ENCODE measurements at regions not wholly inside any gene's neighbourhood (a gene's known extent, or its start where the extent isn't known, plus 50 kb on each side); places are given as distances from the start of the nearest gene placed in this dataset.

DNA sequence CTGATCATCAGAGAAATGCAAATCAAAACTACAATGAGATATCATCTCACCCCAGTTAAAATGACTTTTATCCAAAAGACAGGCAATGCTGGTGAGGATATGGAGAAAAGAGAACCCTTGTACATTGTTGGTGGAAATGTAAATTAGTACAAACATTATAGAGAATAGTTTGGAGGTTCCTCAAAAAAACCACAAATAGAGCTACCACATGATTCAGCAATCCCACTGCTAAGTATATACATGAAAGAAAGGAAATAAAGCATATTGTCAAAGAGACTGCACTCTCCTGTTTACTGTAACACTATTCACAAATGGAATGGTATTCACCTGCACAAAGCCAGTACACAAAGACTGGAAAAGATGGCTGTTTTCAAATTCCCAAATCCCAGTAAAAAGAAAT is 1233.7 kb downstream of the PCDH17 start:
- Histone ChIP-seq H3K27ac (replicated peaks) (no peak overlapping the region), H3K27me3 (ENCODE audit: insufficient read depth, poor library complexity, severe bottlenecking) (no peaks in the 10 kb centered on the region), H3K4me3 (replicated peaks; ENCODE audit: insufficient read depth, low read length) (no peak overlapping the region)
- no peak for DNase-seq (ENCODE audit: low read depth in 1 of 2, low spot score in 1 of 2)
- TF ChIP-seq SPI1 (IDR thresholded peaks at IDR 0.05; ENCODE audit: borderline replicate concordance, low read depth), result no peak
- no peak for TF ChIP-seq REST (IDR thresholded peaks at IDR 0.05; ENCODE audit: insufficient replicate concordance, low read depth)
- TF ChIP-seq POLR2AphosphoS5 (IDR thresholded peaks at IDR 0.05; ENCODE audit: low read depth), result no peak
- TF ChIP-seq CTCF (IDR thresholded peaks at IDR 0.05; ENCODE audit: insufficient read depth, low read length), result no peak
- no peak for TF ChIP-seq GABPA (IDR thresholded peaks at IDR 0.05; ENCODE audit: low read depth)

- Histone ChIP-seq H3K27ac (replicated peaks) (no peak overlapping the region), H3K27me3 (ENCODE audit: insufficient read depth, poor library complexity, severe bottlenecking) (no peaks in the 10 kb centered on the region), H3K4me3 (replicated peaks; ENCODE audit: insufficient read depth, low read length) (no peak overlapping the region)
- DNase-seq (ENCODE audit: low read depth in 1 of 2, low spot score in 1 of 2), result no peak
- no peak for TF ChIP-seq SPI1 (IDR thresholded peaks at IDR 0.05; ENCODE audit: borderline replicate concordance, low read depth)
- no peak for TF ChIP-seq POLR2AphosphoS5 (IDR thresholded peaks at IDR 0.05; ENCODE audit: low read depth)
- TF ChIP-seq GABPA (IDR thresholded peaks at IDR 0.05; ENCODE audit: low read depth), result no peak
- no peak for TF ChIP-seq CTCF (IDR thresholded peaks at IDR 0.05; ENCODE audit: insufficient read depth, low read length)
- TF ChIP-seq REST (IDR thresholded peaks at IDR 0.05; ENCODE audit: insufficient replicate concordance, low read depth), result no peak
These were observed 1238.0 kb downstream of the PCDH17 start for GRCh38 chr13:58869566-58869965.

- no peak overlapping the region for H3K4me3 ChIP-seq (replicated peaks; ENCODE audit: insufficient read depth, low read length)
These were observed 1244.9 kb downstream of the PCDH17 start for GRCh38 chr13:58876473-58876872.

More at GRCh38 chr13:58876473-58876872, 1244.9 kb downstream of the PCDH17 start:
- DNase-seq (ENCODE audit: low read depth in 1 of 2, low spot score in 1 of 2), result no peak
- TF ChIP-seq SPI1 (IDR thresholded peaks at IDR 0.05; ENCODE audit: borderline replicate concordance, low read depth) (no peak), GABPA (IDR thresholded peaks at IDR 0.05; ENCODE audit: low read depth) (no peak), REST (IDR thresholded peaks at IDR 0.05; ENCODE audit: insufficient replicate concordance, low read depth) (no peak), CTCF (IDR thresholded peaks at IDR 0.05; ENCODE audit: insufficient read depth, low read length) (no peak), POLR2AphosphoS5 (IDR thresholded peaks at IDR 0.05; ENCODE audit: low read depth) (no peak)
- no peak overlapping the region for H3K27ac ChIP-seq (replicated peaks)
- H3K27me3 ChIP-seq (ENCODE audit: insufficient read depth, poor library complexity, severe bottlenecking), result no peaks in the 10 kb centered on the region

Data from HL-60 (cell line).